HG03108 (cell line): ENCODE measurements at regions not wholly inside any gene's neighbourhood (a gene's known extent, or its start where the extent isn't known, plus 50 kb on each side); places are given as distances from the start of the nearest gene placed in this dataset.

ENCODE experiments used
- ATAC-seq: cut with Tn5 transposase; IDR thresholded peaks from one replicate; pipeline ENCODE4 v1.9.1; 2021; ENCODE audit warnings: moderate library complexity; ENCODE audit not compliant: unreplicated experiment

DNA sequence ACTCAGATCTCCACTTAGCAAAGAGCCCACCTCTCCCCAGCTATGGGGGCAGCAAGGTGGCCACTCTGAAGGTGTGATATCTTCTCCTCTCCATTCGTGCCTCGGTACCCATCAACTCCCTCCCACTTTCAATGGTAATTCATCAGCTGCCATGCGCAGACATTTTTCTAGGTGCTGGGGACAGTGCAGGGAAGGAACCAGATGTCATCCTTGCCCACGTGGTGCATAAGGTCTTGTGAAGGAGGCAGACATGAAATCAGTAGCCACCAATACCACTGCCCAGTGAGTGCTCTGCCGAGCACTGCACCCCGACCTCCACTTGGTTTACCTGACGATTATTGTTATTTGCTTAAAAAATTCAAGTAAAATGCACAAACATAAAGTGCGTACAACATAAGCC is 76.3 kb upstream of the CSF3R start:
- ATAC-seq, result no peak

DNA sequence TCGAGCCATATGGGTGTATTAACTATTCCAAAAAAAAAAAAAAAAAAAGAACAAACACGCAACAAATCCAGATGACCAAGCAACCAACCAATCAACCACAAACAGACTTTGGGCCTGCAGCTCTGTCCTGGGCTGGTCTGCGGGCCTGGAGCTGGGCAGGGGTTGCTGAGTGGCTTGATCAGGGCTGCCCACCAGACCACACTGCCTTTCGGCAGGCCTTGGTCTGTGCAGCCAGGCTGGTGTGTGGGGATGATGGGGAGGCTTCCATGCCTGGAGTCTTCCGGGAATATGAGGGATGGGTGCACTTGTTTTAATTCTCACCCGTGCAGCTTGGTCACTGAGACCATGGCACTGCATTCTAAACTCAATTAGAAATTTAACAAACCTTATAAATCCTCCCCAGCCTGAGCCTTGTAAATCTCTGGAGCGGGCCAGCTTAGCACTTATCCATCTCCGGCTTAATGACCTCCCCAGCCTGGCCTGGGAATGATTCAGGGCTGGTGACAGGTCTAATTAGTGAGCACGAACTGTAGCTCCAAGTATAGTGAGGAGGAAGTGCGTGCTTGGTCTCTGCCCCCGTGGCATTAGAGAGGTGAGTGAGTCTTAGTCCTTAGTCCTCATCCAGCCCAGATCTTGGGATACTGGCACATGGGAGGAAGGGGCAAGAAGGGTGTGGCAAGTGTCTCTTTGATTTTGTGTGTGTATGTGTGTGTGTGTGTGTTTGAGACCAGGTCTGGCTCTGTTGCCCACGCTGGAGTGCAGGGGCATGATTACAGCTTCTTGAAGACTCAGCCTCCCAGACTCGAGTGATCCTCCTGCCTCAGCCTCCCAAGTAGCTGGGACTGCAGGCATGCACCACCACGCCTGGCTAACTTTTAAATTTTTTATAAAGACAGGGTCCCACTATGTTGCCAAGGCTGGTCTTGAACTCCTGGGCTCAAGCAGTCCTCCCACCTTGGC is 74.6 kb upstream of the CSF3R start:
- ATAC-seq, result no peak

DNA sequence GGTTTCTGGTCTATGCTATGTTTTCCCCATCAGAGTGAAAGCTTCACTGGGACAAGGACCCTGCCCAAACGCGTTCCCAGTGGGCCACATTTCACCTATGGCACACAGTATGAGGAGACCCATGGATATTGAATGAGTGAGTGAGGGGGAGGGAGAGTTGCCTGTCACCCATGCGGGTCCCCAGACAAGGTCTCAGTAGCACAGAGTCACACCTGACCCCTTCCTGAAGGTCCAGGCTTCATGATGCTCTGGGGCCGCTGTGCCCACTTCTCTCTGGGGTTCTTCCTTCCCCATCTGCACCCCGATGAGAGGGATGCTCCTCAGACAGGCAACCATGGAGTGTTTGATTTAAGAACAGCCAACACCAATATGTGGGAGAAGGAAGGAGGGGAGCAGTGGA is 72.3 kb upstream of the CSF3R start:
- ATAC-seq, result no peak

DNA sequence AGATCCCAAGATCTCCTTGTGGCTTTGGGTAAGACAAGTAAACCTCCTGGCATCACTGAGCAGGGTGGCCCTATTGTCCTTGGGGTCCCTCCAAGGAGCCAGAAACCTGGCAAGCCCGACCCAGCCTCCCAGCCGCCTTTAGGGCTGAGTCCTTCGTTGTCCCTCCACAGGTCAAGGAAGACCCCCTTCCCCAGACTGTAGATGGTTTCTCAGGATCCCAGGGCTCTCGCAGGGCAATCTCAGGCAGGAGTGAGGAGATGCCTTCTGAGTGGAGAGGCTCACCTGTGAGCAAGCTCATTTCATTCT is 71.6 kb upstream of the CSF3R start:
- ATAC-seq, result no peak

DNA sequence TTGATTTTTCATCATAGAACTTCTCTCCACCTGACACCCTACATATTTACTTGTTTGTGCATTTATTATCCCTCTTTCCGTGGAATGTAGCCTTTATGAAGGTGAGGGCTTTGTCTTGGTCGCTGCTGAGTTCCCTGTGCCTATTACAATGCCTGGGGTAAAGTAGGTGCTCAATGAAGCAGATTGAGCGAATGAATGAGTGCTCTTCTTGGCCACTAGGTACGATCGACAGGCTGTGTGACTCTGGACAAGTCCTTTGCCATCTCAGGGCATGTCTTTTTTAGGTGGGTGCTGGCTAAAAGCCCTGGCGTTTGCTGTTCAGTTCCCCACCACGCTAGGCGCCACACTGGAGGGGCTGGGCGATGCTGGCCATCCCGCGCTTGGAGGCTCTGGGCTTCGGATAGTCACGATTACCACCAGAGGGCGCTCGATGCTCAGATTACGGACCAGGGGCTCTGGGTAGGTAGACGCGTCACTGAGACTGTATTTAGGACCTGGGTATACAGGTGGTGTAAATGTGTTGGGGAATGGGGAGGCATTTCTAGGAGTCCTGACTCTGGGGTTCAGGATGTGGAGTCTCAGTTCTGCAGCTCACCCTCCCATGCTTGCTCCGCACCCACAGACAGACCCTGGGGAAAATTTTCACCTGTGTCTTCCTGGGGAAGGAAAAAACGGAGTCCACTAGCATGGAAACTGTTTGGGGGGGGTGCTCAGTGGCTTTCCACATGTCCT is 71.0 kb upstream of the CSF3R start:
- ATAC-seq, result no peak

DNA sequence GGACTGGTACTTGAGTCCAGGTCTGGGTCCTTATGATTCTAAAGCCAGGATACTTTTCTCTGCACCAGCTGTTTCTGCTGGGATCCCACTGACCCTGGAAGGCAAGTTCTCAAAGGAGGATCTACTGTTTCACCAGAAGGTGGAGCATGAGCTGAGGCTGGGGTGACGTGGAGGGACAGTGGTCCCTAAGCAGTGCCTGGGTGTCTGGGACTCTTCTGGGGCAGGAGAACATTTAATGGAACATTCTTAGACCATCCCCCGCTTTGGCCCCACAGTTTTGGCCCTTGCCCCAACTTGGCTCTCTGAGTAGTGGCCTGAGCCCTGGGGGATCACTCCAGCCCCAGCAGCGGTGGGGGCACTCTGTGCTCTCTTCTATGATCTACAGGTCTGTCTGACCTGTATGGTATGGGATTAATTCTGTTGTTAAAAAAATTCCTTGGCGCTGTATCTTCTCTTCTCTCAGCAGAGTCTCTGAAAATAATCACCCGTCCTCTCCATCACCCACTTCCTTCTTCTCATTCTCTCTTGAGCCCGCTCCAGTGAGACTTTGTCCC is 60.3 kb upstream of the CSF3R start:
- no peak for ATAC-seq

DNA sequence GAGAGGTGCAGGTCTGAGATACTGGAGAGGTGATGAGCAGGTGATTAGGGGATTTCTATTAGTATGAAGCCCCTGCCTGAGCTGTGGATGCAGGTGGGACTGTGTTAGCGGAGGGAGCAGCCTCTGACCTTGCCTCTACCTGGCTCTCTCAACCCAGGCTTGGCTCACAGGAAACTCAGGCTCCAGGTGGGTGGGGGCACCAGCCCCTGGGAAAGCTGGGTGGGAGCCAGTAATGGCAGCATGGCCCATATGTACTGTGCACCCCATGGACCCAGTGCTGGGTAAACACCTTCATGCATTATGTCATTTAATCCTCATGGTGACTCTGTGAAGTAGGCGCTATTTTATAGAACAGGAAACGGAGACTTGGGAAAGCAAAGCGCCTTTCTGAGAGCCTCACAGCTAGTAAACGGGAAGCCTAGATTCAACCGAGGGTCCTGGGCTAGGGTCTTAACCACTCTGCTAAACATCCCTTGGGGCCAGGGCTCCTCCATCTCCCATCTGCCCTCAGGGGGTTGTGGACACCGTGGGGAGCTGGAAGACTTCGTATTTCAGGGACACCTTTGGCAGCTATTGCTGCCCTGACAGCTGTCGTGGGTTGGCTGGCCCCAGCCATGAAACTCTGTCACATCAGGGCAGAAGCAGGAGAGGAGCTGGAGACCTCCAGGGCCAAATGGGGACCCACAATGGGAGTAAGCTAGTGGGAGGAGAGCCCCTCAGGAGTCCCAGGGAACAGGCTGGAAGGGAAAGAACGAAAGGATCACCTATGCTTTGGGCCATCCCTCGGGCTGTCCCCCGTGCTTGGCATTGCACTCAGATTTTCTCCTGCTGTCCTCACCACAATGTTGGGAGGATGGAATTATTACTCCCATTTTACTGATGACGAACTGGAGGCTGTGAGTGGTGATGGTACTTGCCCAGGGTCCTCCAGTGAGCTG is 59.6 kb upstream of the CSF3R start:
- ATAC-seq, result no peak

DNA sequence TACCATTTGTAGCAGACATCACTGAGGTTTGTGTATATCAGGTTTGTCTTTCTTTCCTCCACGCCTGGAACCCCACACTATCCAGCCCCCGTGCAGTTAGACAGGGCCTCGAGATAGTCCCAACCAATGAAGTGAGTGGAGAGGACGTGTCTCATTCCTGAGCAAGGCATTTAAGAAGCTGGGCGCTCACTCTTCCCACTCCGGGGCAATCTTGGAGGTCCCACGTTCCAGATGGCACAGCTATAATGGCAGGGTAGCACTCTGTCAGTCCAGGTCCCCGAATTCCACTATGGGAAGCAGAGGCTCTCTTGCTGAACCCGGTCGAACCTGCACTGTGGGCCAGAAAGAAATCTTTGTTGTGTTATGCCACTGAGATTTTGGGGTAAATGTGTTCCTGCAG is 57.3 kb upstream of the CSF3R start:
- no peak for ATAC-seq

DNA sequence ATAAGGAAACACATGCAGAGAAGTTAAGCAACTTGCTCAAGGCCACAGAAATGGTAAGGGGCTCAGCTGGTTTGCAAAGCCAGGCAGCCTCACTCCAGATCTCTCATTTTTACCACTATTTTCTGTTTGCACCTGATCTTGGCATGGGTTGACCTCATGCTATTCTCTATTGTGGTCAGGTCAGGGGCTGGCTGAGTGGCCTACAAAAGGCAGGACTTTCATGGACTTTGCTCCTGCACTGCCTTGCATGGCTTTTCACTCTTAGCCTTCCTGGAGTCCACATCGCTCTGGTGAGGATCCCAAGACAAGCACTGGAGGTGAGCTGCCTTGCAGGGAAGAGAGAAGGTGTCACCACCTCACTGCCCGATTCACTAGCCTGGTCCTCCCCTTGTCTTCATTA is 56.8 kb upstream of the CSF3R start:
- no peak for ATAC-seq

DNA sequence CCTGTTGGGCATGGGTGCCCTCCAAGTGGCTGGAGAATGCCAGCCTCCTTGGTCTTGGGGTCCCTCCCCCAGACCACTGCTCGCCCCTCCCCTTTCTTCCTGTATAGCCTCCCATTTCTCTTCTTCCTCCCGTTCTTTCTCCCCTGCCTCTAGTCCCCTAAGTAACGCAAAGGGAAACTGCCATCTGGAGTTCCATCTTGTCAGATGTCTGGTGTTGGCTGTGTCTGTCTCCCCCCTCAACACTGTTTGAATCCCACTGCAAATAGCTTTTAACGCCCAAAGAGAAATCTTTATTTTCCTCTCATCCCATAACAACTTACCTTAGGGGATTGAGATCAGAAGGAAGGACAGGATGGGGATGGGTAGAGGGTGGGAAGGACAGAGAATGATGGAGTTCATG is 55.3 kb upstream of the CSF3R start:
- ATAC-seq, result no peak

DNA sequence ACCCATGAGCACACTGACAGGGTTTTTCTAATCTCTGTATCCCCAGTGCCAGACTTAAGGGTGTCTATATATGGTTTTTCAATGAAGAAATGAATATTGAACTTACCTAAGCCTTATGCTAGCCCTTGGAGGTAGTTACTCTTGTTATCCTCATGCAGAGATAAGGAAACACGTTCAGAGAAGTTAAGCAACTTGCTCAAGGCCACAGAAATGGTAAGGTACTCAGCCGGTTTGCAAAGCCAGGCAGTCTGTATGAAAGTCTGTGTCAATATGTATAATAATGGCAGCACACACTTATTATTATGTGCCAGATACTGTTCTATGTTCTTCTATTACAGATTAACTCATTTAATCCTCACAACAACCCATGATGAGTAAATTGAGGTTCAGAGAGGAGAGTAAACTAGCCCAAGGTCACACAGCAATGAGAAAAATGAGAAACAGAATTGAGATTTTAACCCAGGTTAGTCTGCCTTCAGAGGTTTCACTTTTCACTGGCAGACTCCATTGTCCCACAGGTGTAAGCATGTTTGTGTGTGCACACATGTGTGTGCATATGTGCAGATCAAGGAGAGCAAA is 54.6 kb upstream of the CSF3R start:
- ATAC-seq, result no peak

DNA sequence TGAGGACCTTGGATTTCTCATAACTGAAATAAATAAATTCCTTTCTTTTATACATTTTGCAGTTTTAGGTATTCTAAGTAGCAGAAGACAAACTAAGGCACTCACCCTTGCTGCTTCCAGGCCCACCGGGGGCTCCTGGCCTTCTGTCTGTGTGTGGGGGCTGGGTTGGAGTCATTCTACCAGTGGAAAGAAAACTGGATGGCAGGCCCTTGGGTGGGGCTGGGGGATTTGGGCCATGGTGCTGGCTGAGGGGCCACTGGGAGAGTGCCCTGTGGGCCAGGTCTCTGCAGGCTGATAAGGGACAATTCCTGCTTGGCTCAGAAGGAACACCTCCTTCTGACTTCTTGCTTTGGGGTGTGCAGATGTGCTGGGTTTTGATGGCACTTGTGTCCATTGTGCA is 54.0 kb upstream of the CSF3R start:
- no peak for ATAC-seq

DNA sequence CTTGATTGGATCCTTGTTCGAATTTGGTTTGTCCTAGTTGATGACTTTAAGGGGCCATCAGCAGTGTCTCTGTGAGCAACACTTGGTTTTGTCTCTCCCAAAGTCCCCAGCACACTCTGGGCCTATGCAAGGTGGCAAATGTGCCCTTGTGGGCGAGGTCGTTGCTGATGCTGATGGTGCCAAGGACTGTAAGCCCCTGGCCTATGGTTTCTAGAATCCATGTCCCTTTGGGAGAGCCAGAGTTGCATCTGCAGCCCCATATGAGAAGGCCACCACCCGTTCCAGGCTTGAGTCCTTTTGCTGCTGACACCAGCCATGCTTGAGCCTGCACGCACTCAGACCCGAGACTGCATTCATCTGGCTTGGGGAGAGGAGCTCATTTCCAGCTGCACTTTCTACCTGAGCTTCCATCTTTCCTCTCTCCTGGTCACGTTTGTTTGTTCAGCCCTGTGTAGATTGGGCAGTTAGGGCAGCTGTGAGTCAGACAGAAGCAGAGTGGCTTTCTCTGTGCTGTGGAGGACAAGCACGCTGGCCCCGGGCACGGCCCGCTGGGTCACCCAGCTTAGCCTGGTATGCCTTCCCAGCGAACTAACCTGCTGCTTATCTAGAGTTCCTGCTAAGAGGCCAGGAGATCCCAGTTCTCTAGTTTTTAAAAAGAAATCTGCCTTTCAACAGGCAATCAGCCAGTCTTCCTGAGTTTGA is 52.1 kb upstream of the CSF3R start:
- no peak for ATAC-seq

DNA sequence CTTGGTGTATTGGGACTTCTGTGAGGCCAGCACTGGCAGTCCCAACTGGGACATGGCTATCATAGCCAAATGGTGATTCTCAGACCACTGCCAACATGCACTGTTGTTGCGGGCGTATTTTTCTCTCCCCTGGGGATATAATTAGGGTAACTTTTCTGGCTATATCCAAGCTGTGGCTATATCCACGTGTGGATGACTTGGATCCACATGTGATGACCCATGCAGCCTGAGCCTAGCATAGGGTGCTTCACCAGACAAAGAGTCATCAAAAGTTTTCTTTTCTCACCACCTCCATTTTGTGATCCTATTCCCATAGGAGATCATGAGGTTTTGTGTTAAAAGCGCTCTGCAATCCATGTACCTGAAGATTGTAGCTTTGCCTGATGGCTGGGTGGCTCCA is 51.2 kb upstream of the CSF3R start:
- no peak for ATAC-seq

DNA sequence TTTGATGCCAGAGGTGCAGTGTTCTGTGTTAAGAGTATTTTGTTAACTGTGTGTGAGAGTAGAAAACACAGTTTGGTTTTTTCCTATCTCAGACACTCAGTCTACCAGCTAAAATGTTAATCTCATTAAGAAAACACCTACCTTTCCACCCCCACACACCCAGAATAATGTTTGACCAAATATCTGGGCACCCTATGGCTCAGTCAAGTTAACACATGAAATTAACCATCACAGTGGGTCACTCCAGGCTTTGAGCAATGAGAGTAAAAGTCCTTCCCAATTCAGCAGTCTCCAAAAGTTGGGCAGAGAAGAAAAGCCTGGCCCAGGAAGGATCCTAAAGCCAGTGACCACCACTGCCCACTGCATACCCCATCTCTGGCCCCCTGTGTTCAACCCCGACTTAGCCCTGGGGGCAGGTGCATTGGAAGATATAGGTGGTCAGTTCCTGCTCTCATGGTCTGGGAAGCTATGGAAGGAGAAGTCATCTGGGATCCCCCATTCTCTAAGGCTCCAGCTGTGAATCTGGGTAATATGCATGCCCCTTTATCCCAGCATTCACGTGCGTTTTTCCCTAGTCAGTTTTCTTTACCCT is 50.2 kb upstream of the CSF3R start:
- ATAC-seq, result no peak
